ENCODE measurements at regions not wholly inside any gene's neighbourhood (a gene's known extent, or its start where the extent isn't known, plus 50 kb on each side); places are given as distances from the start of the nearest gene placed in this dataset.
"Not testable (repeated sequence)": the region's sequence is repeated elsewhere in the genome, so short reads cannot be mapped to it uniquely, and the experiment has no call there.

- no peak for DNase-seq
Measured at GRCh38 chr11:130551388-130551787, 102.9 kb downstream of the ADAMTS15 start.

- DNase-seq: no peak
Measured at GRCh38 chr11:130553306-130553705, 104.9 kb downstream of the ADAMTS15 start.

- DNase-seq: no peak
Measured at GRCh38 chr11:130554241-130555055, 106.0 kb downstream of the ADAMTS15 start.

- DNase-seq: no peak
Measured at GRCh38 chr11:130555251-130555841, 106.9 kb downstream of the ADAMTS15 start.

GRCh38 chr11:130560000-130560780, 111.7 kb downstream of the ADAMTS15 start:
- DNase-seq: no peak

- DNase-seq: no peak
Measured at GRCh38 chr11:130560781-130561109, 112.3 kb downstream of the ADAMTS15 start.

GRCh38 chr11:130561441-130561881, 113.0 kb downstream of the ADAMTS15 start:
- DNase-seq: no peak

GRCh38 chr11:130562549-130562948, 114.1 kb downstream of the ADAMTS15 start:
- DNase-seq: no peak

- not testable (repeated sequence) for DNase-seq
Measured at GRCh38 chr11:130566360-130566759, 117.9 kb downstream of the ADAMTS15 start.

- no peak for DNase-seq
Measured at GRCh38 chr11:130571519-130571918, 123.1 kb downstream of the ADAMTS15 start.

- DNase-seq: no peak
Measured at GRCh38 chr11:130571947-130572584, 123.6 kb downstream of the ADAMTS15 start.

- DNase-seq: no peak
Measured at GRCh38 chr11:130573767-130574166, 125.3 kb downstream of the ADAMTS15 start.

- no peak for DNase-seq
Measured at GRCh38 chr11:130574740-130575139, 126.3 kb downstream of the ADAMTS15 start.

- no peak for DNase-seq
Measured at GRCh38 chr11:130576146-130576545, 127.7 kb downstream of the ADAMTS15 start.

GRCh38 chr11:130578738-130579368, 130.4 kb downstream of the ADAMTS15 start:
- no peak for DNase-seq

- peak in 1 of 2 experiments; percentile 18 for DNase-seq
Measured at GRCh38 chr11:130580372-130580771, 131.9 kb downstream of the ADAMTS15 start.

- DNase-seq: no peak
Measured at GRCh38 chr11:130580891-130581492, 132.5 kb downstream of the ADAMTS15 start.

- DNase-seq: no peak
Measured at GRCh38 chr11:130581646-130582045, 133.2 kb downstream of the ADAMTS15 start.

GRCh38 chr11:130582176-130582575, 133.7 kb downstream of the ADAMTS15 start:
- DNase-seq: no peak

- DNase-seq: no peak
Measured at GRCh38 chr11:130582981-130583380, 134.5 kb downstream of the ADAMTS15 start.

- DNase-seq: no peak
Measured at GRCh38 chr11:130583801-130584211, 135.4 kb downstream of the ADAMTS15 start.

- DNase-seq: no peak
Measured at GRCh38 chr11:130585545-130585944, 137.1 kb downstream of the ADAMTS15 start.
